K562 (cell line): ENCODE measurements at regions not wholly inside any gene's neighbourhood (a gene's known extent, or its start where the extent isn't known, plus 50 kb on each side); places are given as distances from the start of the nearest gene placed in this dataset.
A peak's percentile ranks its signal among the peaks of the same experiment; 100 is the strongest.

Experiments
- ATF4 ChIP-seq: fragments of 450-650 bp; formaldehyde crosslinking; IDR thresholded peaks from 2 replicates; pipeline ENCODE4 v1.4.0; 2022; ENCODE audit warnings: mild to moderate bottlenecking, moderate library complexity
- BRF2 ChIP-seq: IDR thresholded peaks from 3 replicates; pipeline ENCODE4 v1.6.1; 2011; ENCODE audit warnings: borderline replicate concordance, mild to moderate bottlenecking; ENCODE audit not compliant: insufficient read length, insufficient read depth
- CLOCK ChIP-seq: fragments of 250-450 bp; sonication (Bioruptor Pico); IDR thresholded peaks from 2 replicates; pipeline ENCODE4 v1.4.0; 2020; ENCODE audit warnings: mild to moderate bottlenecking, moderate library complexity, borderline replicate concordance
- KAT8 ChIP-seq: fragments of 450-650 bp; IDR thresholded peaks from 2 replicates; pipeline ENCODE4 v1.6.1; 2016; ENCODE audit warnings: low read depth, mild to moderate bottlenecking
- MAZ ChIP-seq, 2 experiments: fragments of 450-650 bp in 1 of 2; sonication (generic) in 1 of 2; formaldehyde crosslinking; IDR thresholded peaks in 1 of 2; conservative IDR thresholded peaks in 1 of 2; 2 replicates each; pipeline versions ENCODE4 v1.4.0 to v1.5.0; 2020; ENCODE audit warnings: mild to moderate bottlenecking in 1 of 2, missing genetic modification reagents in 1 of 2
- MEIS2 ChIP-seq: fragments of 450-650 bp; IDR thresholded peaks from 2 replicates; pipeline ENCODE4 v1.6.1; 2014; ENCODE audit warnings: mild to moderate bottlenecking; ENCODE audit not compliant: partially characterized antibody
- NCOA4 ChIP-seq: fragments of 450-650 bp; IDR thresholded peaks from 2 replicates; pipeline ENCODE4 v1.6.1; 2018; ENCODE audit warnings: mild to moderate bottlenecking; ENCODE audit not compliant: partially characterized antibody
- NKRF ChIP-seq: fragments of 450-650 bp; IDR thresholded peaks from 2 replicates; pipeline ENCODE4 v1.6.1; 2016; ENCODE audit warnings: borderline replicate concordance
- NR2C1 ChIP-seq, 2 experiments: fragments of 450-650 bp; IDR thresholded peaks; 2 replicates each; pipeline ENCODE4 v1.6.1; 2017; ENCODE audit warnings: mild to moderate bottlenecking in 2 of 2, antibody characterized with exemption in 1 of 2, inconsistent platforms in 1 of 2, missing compliant biosample characterization in 1 of 2, missing genetic modification characterization in 1 of 2
- NRF1 ChIP-seq, 2 experiments: fragments of 450-650 bp; IDR thresholded peaks in 1 of 2; conservative IDR thresholded peaks in 1 of 2; 2 replicates each; pipeline ENCODE4 v1.6.1; 2014; ENCODE audit warnings: mild to moderate bottlenecking in 2 of 2
- PHF8 ChIP-seq: fragments of 200-600 bp; sonication (generic); IDR thresholded peaks from 2 replicates; pipeline ENCODE4 v1.6.1; 2012; ENCODE audit warnings: mixed run types, mild to moderate bottlenecking, inconsistent platforms, low read length, moderate library complexity, borderline replicate concordance
- POLR2A ChIP-seq: fragments of 450-650 bp; conservative IDR thresholded peaks from 2 replicates; pipeline ENCODE4 v1.6.1; 2016
- POLR2B ChIP-seq: fragments of 450-650 bp; IDR thresholded peaks from 2 replicates; pipeline ENCODE4 v1.6.1; 2018; ENCODE audit warnings: low read depth; ENCODE audit not compliant: partially characterized antibody
- RBFOX2 ChIP-seq: fragments of 200-400 bp; formaldehyde crosslinking; IDR thresholded peaks from 2 replicates; pipeline ENCODE4 v1.6.1; 2017; ENCODE audit warnings: low read depth, mild to moderate bottlenecking, low read length, moderate library complexity
- SIN3A ChIP-seq, 2 experiments: fragments of 150-350 bp in 1 of 2; IDR thresholded peaks; 2 replicates each; pipeline ENCODE4 v1.6.1; 2011 to 2016; ENCODE audit warnings: borderline replicate concordance in 2 of 2, low read depth in 2 of 2, low read length in 2 of 2, mild to moderate bottlenecking in 2 of 2, moderate library complexity in 2 of 2; ENCODE audit not compliant: control insufficient read depth in 1 of 2
- SMARCA5 ChIP-seq: fragments of 450-650 bp; IDR thresholded peaks from 2 replicates; pipeline ENCODE4 v1.6.1; 2016
- TAF15 ChIP-seq: fragments of 200-400 bp; formaldehyde crosslinking; IDR thresholded peaks from 2 replicates; pipeline ENCODE4 v1.6.1; 2017; ENCODE audit warnings: mild to moderate bottlenecking, low read depth, low read length, moderate library complexity
- VEZF1 ChIP-seq: fragments of 200-800 bp; sonication (Bioruptor generic); IDR thresholded peaks from 2 replicates; pipeline ENCODE4 v1.6.1; 2017; ENCODE audit warnings: missing genetic modification characterization, missing compliant biosample characterization
- XRCC5 ChIP-seq: fragments of 200-400 bp; formaldehyde crosslinking; IDR thresholded peaks from 2 replicates; pipeline ENCODE4 v1.6.1; 2017; ENCODE audit warnings: low read depth, mild to moderate bottlenecking, low read length
- ZNF133 ChIP-seq: fragments of 250-450 bp; sonication (Bioruptor Pico); IDR thresholded peaks from 2 replicates; pipeline ENCODE4 v1.4.0; 2020; ENCODE audit warnings: mild to moderate bottlenecking
- ZNF785 ChIP-seq: fragments of 250-450 bp; sonication (Bioruptor Pico); IDR thresholded peaks from 2 replicates; pipeline ENCODE4 v1.4.0; 2020; ENCODE audit warnings: mild to moderate bottlenecking

GRCh38 chr12:34335819-34336262 is 313.5 kb downstream of the ALG10 start (continued):
- TF ChIP-seq ZNF785 (CRISPR knock-in tag) (no peak), SMARCA5 (no peak), POLR2A (peak; percentile 79), RBFOX2 (peak; percentile 66), NRF1 (conservative IDR thresholded peaks at IDR 0.05 in 1 of 2, IDR thresholded peaks at IDR 0.05 in 1 of 2) (peak; percentile 94 to 95), NKRF (no peak), TAF15 (no peak), KAT8 (no peak), SIN3A (IDR thresholded peaks at IDR 0.05; ENCODE audit: borderline replicate concordance in 2 of 2, control insufficient read depth in 1 of 2, low read depth in 2 of 2, low read length in 2 of 2) (no peak), CLOCK (CRISPR knock-in tag) (no peak), NR2C1 (IDR thresholded peaks at IDR 0.05) (no peak), NR2C1 (tag; IDR thresholded peaks at IDR 0.05) (no peak), POLR2B (peak; percentile 51), PHF8 (peak; percentile 63; the same call in 1 of the 2 replicates), NCOA4 (no peak), BRF2 (no peak), XRCC5 (0 out of 2 replicates have a peak, but pooled peaks have one; percentile 21), ATF4 (CRISPR knock-in tag) (no peak), VEZF1 (CRISPR knock-in tag) (peak; percentile 97), MEIS2 (peak; percentile 57), ZNF133 (no peak), MAZ (CRISPR knock-in tag; conservative IDR thresholded peaks at IDR 0.05 in 1 of 2, IDR thresholded peaks at IDR 0.05 in 1 of 2) (no peak; a peak in 2 of 4 replicates)
